Cardiac fibroblast (primary cell): ENCODE measurements at regions not wholly inside any gene's neighbourhood (a gene's known extent, or its start where the extent isn't known, plus 50 kb on each side); places are given as distances from the start of the nearest gene placed in this dataset.

ENCODE experiments used
- DNase-seq, 2 donors: peaks; one replicate each; pipeline versions ENCODE4 v3.0.0 to v3.0.0-alpha.2; 2010; ENCODE audit warnings: low read depth in 2 of 2
- H3K4me3 ChIP-seq, 2 donors: replicated peaks in 1 of 2; 1 replicate in 1 of 2; 2 replicates in 1 of 2; pipeline ENCODE4 v1.5.1; 2011; ENCODE audit warnings: low read depth in 2 of 2, low read length in 2 of 2, mild to moderate bottlenecking in 2 of 2, moderate library complexity in 1 of 2
- CTCF ChIP-seq: IDR thresholded peaks from one replicate; pipeline ENCODE4 v1.5.1; 2011; ENCODE audit warnings: low read depth, mild to moderate bottlenecking, low read length, inconsistent platforms

- DNase-seq: no peak
- TF ChIP-seq CTCF: no peak
- no peak overlapping the region for H3K4me3 ChIP-seq
Observed at GRCh38 chr15:46618984-46619383, 984.2 kb downstream of the SQOR start.

- TF ChIP-seq CTCF: no peak
- no peak for DNase-seq
- H3K4me3 ChIP-seq: no peak overlapping the region
Observed at GRCh38 chr15:46620392-46621013, 985.7 kb downstream of the SQOR start.

- no peak overlapping the region for H3K4me3 ChIP-seq
- TF ChIP-seq CTCF: no peak
- DNase-seq: no peak
Observed at GRCh38 chr15:46622851-46623250, 988.0 kb downstream of the SQOR start.

GRCh38 chr15:46636206-46636605 is 1001.4 kb downstream of the SQOR start:
- TF ChIP-seq CTCF: no peak
- no peak for DNase-seq
- H3K4me3 ChIP-seq: no peak overlapping the region

GRCh38 chr15:46644501-46645481 is 1010.0 kb downstream of the SQOR start:
- H3K4me3 ChIP-seq: no peak overlapping the region
- DNase-seq: no peak
- no peak for TF ChIP-seq CTCF

GRCh38 chr15:46646490-46646889 is 1011.7 kb downstream of the SQOR start:
- DNase-seq: no peak
- H3K4me3 ChIP-seq: no peak overlapping the region
- TF ChIP-seq CTCF: no peak
